ENCODE measurements at regions not wholly inside any gene's neighbourhood (a gene's known extent, or its start where the extent isn't known, plus 50 kb on each side); places are given as distances from the start of the nearest gene placed in this dataset.

DNA sequence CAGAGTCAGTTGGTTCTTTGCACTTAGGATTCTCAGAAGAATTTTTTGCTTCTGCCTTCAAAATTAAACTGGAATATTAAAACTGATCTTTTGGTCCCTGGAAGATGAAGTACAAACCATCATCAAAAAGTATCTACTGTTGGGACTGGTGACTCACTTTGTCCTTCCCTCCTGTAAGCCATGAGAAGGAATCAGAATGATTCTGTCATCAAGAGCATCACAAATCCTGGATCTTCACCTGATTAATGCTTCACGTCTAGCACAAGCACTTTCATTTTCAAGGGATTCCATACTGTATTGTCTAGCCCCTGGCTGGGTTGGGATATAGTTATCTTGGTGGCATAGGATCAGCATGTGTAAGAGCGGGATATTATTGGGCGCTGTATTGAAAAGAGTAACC is 69.3 kb upstream of the CYP1B1 start:
- intact Hi-C loops (cut with micrococcal nuclease; ENCODE audit: unreplicated experiment) = no loop called here
- TF ChIP-seq, protein P1, sequence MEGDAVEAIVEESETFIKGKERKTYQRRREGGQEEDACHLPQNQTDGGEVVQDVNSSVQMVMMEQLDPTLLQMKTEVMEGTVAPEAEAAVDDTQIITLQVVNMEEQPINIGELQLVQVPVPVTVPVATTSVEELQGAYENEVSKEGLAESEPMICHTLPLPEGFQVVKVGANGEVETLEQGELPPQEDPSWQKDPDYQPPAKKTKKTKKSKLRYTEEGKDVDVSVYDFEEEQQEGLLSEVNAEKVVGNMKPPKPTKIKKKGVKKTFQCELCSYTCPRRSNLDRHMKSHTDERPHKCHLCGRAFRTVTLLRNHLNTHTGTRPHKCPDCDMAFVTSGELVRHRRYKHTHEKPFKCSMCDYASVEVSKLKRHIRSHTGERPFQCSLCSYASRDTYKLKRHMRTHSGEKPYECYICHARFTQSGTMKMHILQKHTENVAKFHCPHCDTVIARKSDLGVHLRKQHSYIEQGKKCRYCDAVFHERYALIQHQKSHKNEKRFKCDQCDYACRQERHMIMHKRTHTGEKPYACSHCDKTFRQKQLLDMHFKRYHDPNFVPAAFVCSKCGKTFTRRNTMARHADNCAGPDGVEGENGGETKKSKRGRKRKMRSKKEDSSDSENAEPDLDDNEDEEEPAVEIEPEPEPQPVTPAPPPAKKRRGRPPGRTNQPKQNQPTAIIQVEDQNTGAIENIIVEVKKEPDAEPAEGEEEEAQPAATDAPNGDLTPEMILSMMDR (IDR thresholded peaks at IDR 0.05; ENCODE audit: unreplicated experiment) = no peak
- DNase-seq = no peak
- Mint-ChIP-seq H3K27ac (ENCODE audit: unreplicated experiment) (no peak overlapping the region), H3K27me3 (ENCODE audit: unreplicated experiment) (no peaks in the 10 kb centered on the region), H3K9me3 (ENCODE audit: low read depth, unreplicated experiment) (peaks cover 4% of the 10 kb centered on the region), H3K4me1 (ENCODE audit: low read depth, unreplicated experiment) (peaks cover 27% of the 10 kb centered on the region), H3K4me3 (ENCODE audit: low read depth, unreplicated experiment) (no peak overlapping the region), H3K36me3 (ENCODE audit: insufficient read depth, unreplicated experiment) (peaks cover 13% of the 10 kb centered on the region)
- BruUV-seq (replicated peaks) = no TSS peak
- CTCF ChIA-PET = no interaction called here

GRCh38 chr2:38142627-38143026 is 66.7 kb upstream of the CYP1B1 start:
- Mint-ChIP-seq H3K36me3 (ENCODE audit: insufficient read depth, unreplicated experiment) (peaks cover 15% of the 10 kb centered on the region), H3K9me3 (ENCODE audit: low read depth, unreplicated experiment) (peaks cover 4% of the 10 kb centered on the region), H3K27ac (ENCODE audit: unreplicated experiment) (no peak overlapping the region), H3K4me3 (ENCODE audit: low read depth, unreplicated experiment) (no peak overlapping the region), H3K4me1 (ENCODE audit: low read depth, unreplicated experiment) (peaks cover 19% of the 10 kb centered on the region), H3K27me3 (ENCODE audit: unreplicated experiment) (no peaks in the 10 kb centered on the region)
- TF ChIP-seq, protein P1 (IDR thresholded peaks at IDR 0.05; ENCODE audit: unreplicated experiment) = no peak
- CTCF ChIA-PET = no interaction called here
- no TSS peak for BruUV-seq (replicated peaks)
- no peak for DNase-seq
- intact Hi-C loops (cut with micrococcal nuclease; ENCODE audit: unreplicated experiment) = no loop called here

DNA sequence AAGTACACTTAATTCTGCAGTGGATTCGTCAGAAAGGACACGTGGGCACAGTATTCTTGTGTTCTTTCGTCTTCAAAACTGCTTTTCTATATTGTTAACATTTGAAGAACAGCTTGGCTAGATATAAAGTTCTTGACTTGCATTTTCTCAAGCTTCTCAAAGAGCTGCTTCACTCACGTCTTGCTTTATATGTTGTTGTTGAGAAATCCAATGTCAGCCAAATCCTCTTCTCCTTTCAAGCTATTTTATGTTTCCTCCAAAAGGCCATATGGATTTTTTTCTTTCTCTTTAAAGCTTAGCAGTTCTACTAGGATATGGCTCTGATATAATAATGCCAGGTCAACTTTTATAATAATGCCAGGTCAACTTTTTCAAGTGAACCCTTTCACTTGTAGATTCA is 65.5 kb upstream of the CYP1B1 start:
- intact Hi-C loops (cut with micrococcal nuclease; ENCODE audit: unreplicated experiment) = no loop called here
- BruUV-seq (replicated peaks) = no TSS peak
- Mint-ChIP-seq H3K27me3 (ENCODE audit: unreplicated experiment) (no peaks in the 10 kb centered on the region), H3K27ac (ENCODE audit: unreplicated experiment) (no peak overlapping the region), H3K4me1 (ENCODE audit: low read depth, unreplicated experiment) (peaks cover 8% of the 10 kb centered on the region), H3K36me3 (ENCODE audit: insufficient read depth, unreplicated experiment) (peaks cover 7% of the 10 kb centered on the region), H3K9me3 (ENCODE audit: low read depth, unreplicated experiment) (peaks cover 7% of the 10 kb centered on the region), H3K4me3 (ENCODE audit: low read depth, unreplicated experiment) (no peak overlapping the region)
- CTCF ChIA-PET = no interaction called here
- DNase-seq = no peak
- TF ChIP-seq, protein P1 (IDR thresholded peaks at IDR 0.05; ENCODE audit: unreplicated experiment) = no peak

GRCh38 chr2:38138996-38139395 is 63.0 kb upstream of the CYP1B1 start:
- Mint-ChIP-seq H3K9me3 (ENCODE audit: low read depth, unreplicated experiment) (peaks cover 8% of the 10 kb centered on the region), H3K4me3 (ENCODE audit: low read depth, unreplicated experiment) (no peak overlapping the region)
- TF ChIP-seq, protein P1 (IDR thresholded peaks at IDR 0.05; ENCODE audit: unreplicated experiment) = no peak

More at GRCh38 chr2:38138996-38139395, 63.0 kb upstream of the CYP1B1 start:
- no TSS peak for BruUV-seq (replicated peaks)
- intact Hi-C loops (cut with micrococcal nuclease; ENCODE audit: unreplicated experiment) = no loop called here
- Mint-ChIP-seq H3K27me3 (ENCODE audit: unreplicated experiment) (no peaks in the 10 kb centered on the region), H3K27ac (ENCODE audit: unreplicated experiment) (no peak overlapping the region), H3K36me3 (ENCODE audit: insufficient read depth, unreplicated experiment) (peaks cover 7% of the 10 kb centered on the region), H3K4me1 (ENCODE audit: low read depth, unreplicated experiment) (peaks cover 8% of the 10 kb centered on the region)
- DNase-seq = no peak
- CTCF ChIA-PET = no interaction called here

All from Calu3 (cell line).